ENCODE measurements at regions not wholly inside any gene's neighbourhood (a gene's known extent, or its start where the extent isn't known, plus 50 kb on each side); places are given as distances from the start of the nearest gene placed in this dataset.
"Not testable (repeated sequence)": the region's sequence is repeated elsewhere in the genome, so short reads cannot be mapped to it uniquely, and the experiment has no call there.

GRCh38 chr1:67482733-67483482, 52.7 kb upstream of the SERBP1 start:
- DNase-seq: no peak

- no peak for DNase-seq
These were observed 54.3 kb upstream of the SERBP1 start for GRCh38 chr1:67484492-67484891.

GRCh38 chr1:67485046-67485811, 55.0 kb upstream of the SERBP1 start:
- DNase-seq: no peak

GRCh38 chr1:67489643-67490042, 59.4 kb upstream of the SERBP1 start:
- no peak for DNase-seq

GRCh38 chr1:67491280-67491679, 61.1 kb upstream of the SERBP1 start:
- DNase-seq: no peak

GRCh38 chr1:67493148-67493547, 62.9 kb upstream of the SERBP1 start:
- DNase-seq: no peak

GRCh38 chr1:67495327-67495726, 65.1 kb upstream of the SERBP1 start:
- no peak for DNase-seq

GRCh38 chr1:67496329-67496728, 66.1 kb upstream of the SERBP1 start:
- no peak for DNase-seq

- peak; percentile 82 for DNase-seq
These were observed 70.3 kb upstream of the SERBP1 start for GRCh38 chr1:67500413-67500959.

GRCh38 chr1:67503974-67504373, 73.8 kb upstream of the SERBP1 start:
- no peak for DNase-seq

GRCh38 chr1:67513392-67514294, 83.4 kb upstream of the SERBP1 start:
- DNase-seq: not testable (repeated sequence)

GRCh38 chr1:67514300-67514699, 84.1 kb upstream of the SERBP1 start:
- no peak for DNase-seq

- DNase-seq: no peak
These were observed 84.6 kb upstream of the SERBP1 start for GRCh38 chr1:67514786-67515185.

- DNase-seq: no peak
These were observed 85.3 kb upstream of the SERBP1 start for GRCh38 chr1:67515324-67516080.

GRCh38 chr1:67517046-67517445, 86.8 kb upstream of the SERBP1 start:
- DNase-seq: no peak

GRCh38 chr1:67522001-67522441, 91.8 kb upstream of the SERBP1 start:
- DNase-seq: no peak

- no peak for DNase-seq
These were observed 92.6 kb upstream of the SERBP1 start for GRCh38 chr1:67522793-67523192.

GRCh38 chr1:67524143-67525052, 94.2 kb upstream of the SERBP1 start:
- no peak for DNase-seq

GRCh38 chr1:67525053-67525760, 95.0 kb upstream of the SERBP1 start:
- DNase-seq: no peak

GRCh38 chr1:67528141-67528540, 97.9 kb upstream of the SERBP1 start:
- DNase-seq: no peak
